Smooth muscle cell (in vitro differentiated cells): ENCODE measurements at regions not wholly inside any gene's neighbourhood (a gene's known extent, or its start where the extent isn't known, plus 50 kb on each side); places are given as distances from the start of the nearest gene placed in this dataset.

Source experiments
- DNase-seq: peaks from one replicate; lab custom pipeline; 2025; ENCODE audit not compliant: unreplicated experiment; lab: John Stamatoyannopoulos, UW
- H2AFZ ChIP-seq: fragments of 200-600 bp; sonication (generic); 2 replicates; pipeline ENCODE4 v1.6.0; 2016; ENCODE audit warnings: antibody characterized with exemption, low read depth, mild to moderate bottlenecking
- H3F3A ChIP-seq: fragments of 200-600 bp; sonication (generic); 2 replicates; pipeline ENCODE4 v1.6.0; 2017; ENCODE audit warnings: antibody characterized with exemption, low read depth
- H3K27ac ChIP-seq: fragments of 200-600 bp; sonication (generic); 2 replicates; pipeline ENCODE4 v1.5.1; 2016; ENCODE audit warnings: low read depth, mild to moderate bottlenecking
- H3K27me3 ChIP-seq: fragments of 200-600 bp; sonication (generic); 2 replicates; pipeline ENCODE4 v1.6.1; 2016; ENCODE audit warnings: low read depth, mild to moderate bottlenecking
- H3K36me3 ChIP-seq: fragments of 200-600 bp; sonication (generic); 2 replicates; pipeline ENCODE4 v1.5.1; 2016; ENCODE audit warnings: low read depth
- H3K4me1 ChIP-seq: fragments of 200-600 bp; sonication (generic); 2 replicates; pipeline ENCODE4 v1.5.1; 2016; ENCODE audit warnings: low read depth
- H3K4me2 ChIP-seq: fragments of 200-600 bp; sonication (generic); 2 replicates; pipeline ENCODE4 v1.6.0; 2016; ENCODE audit warnings: mild to moderate bottlenecking
- H3K4me3 ChIP-seq: fragments of 200-600 bp; sonication (generic); 2 replicates; pipeline ENCODE4 v1.5.1; 2016; ENCODE audit warnings: mild to moderate bottlenecking
- H3K79me2 ChIP-seq: fragments of 200-600 bp; sonication (generic); 2 replicates; pipeline ENCODE4 v1.6.0; 2016; ENCODE audit warnings: low read depth, mild to moderate bottlenecking
- H3K9ac ChIP-seq: fragments of 200-600 bp; sonication (generic); 2 replicates; pipeline ENCODE4 v1.6.0; 2016; ENCODE audit warnings: low read depth
- H3K9me3 ChIP-seq: fragments of 200-600 bp; sonication (generic); replicated peaks from 2 replicates; pipeline ENCODE4 v1.5.1; 2016; ENCODE audit warnings: low read depth
- H4K20me1 ChIP-seq: fragments of 200-600 bp; sonication (generic); 2 replicates; pipeline ENCODE4 v1.6.0; 2016; ENCODE audit warnings: low read depth
- WGBS: methylation state at CpG from one replicate; pipeline ENCODE4 v1.1.7; 2016; ENCODE audit warnings: low lambda C conversion rate; 5-methylcytosine and 5-hydroxymethylcytosine counted together
- TF ChIP-seq, protein P1 (sequence below): fragments of 200-600 bp; sonication (generic); IDR thresholded peaks from 2 replicates; pipeline ENCODE4 v1.5.1; 2017; ENCODE audit warnings: borderline replicate concordance, mild to moderate bottlenecking, antibody characterized with exemption; ENCODE audit not compliant: insufficient read depth, poor library complexity, severe bottlenecking

DNA sequence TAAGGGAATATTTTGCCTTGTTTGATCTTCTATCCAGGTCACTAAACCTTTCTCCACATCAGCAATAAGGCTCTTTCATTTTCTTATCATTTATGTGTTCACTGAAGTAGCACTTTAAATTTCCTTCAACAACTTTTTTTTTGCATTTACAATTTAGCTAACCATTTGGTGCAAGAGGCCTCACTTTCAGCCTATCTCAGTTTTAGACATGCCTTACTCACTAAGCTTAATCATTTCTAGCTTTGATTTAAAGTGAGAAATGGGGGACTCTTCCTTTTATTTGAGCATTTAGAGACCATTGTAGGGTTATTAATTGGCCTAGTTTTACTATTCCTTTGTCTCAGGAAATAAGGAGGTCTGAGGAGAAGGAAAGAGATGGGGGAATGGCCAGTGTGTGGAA is 250.5 kb downstream of the AUH start:
- Histone ChIP-seq H3K9ac (no peak overlapping the region), H3K9me3 (no peaks in the 10 kb centered on the region), H2AFZ (no peak overlapping the region), H3K27me3 (no peaks in the 10 kb centered on the region), H3K79me2 (no peaks in the 10 kb centered on the region), H4K20me1 (no peaks in the 10 kb centered on the region), H3K4me1 (no peaks in the 10 kb centered on the region), H3K4me3 (no peak overlapping the region), H3K36me3 (no peaks in the 10 kb centered on the region), H3F3A (no peaks in the 10 kb centered on the region), H3K27ac (no peak overlapping the region), H3K4me2 (no peak overlapping the region)
- TF ChIP-seq, protein P1, sequence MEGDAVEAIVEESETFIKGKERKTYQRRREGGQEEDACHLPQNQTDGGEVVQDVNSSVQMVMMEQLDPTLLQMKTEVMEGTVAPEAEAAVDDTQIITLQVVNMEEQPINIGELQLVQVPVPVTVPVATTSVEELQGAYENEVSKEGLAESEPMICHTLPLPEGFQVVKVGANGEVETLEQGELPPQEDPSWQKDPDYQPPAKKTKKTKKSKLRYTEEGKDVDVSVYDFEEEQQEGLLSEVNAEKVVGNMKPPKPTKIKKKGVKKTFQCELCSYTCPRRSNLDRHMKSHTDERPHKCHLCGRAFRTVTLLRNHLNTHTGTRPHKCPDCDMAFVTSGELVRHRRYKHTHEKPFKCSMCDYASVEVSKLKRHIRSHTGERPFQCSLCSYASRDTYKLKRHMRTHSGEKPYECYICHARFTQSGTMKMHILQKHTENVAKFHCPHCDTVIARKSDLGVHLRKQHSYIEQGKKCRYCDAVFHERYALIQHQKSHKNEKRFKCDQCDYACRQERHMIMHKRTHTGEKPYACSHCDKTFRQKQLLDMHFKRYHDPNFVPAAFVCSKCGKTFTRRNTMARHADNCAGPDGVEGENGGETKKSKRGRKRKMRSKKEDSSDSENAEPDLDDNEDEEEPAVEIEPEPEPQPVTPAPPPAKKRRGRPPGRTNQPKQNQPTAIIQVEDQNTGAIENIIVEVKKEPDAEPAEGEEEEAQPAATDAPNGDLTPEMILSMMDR: no peak
- DNase-seq: no peak

DNA sequence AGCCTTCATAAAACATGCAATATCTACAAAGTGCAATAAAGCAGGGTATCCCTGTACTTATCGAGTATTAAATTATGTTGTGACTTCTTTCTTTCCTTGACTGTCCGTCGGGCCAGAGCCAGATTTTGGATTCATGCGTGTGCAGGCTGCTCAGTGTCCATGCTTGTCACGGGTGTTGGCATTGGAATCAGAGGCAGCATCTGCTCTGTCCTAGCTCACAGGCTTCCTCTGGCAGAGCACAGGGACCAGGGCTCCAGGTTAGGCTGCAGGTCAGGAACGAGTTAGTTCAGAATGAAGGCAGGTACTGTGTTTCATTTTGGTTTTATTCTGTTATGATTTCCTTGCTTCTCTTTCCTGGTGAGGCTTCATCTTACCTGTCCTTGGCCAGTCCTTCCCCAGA is 249.8 kb downstream of the AUH start:
- no peak overlapping the region for H3K4me2 ChIP-seq
- DNase-seq: no peak
- H3K36me3 ChIP-seq: no peaks in the 10 kb centered on the region
- H3K4me3 ChIP-seq: no peak overlapping the region
- H4K20me1 ChIP-seq: no peaks in the 10 kb centered on the region
- H3K79me2 ChIP-seq: no peaks in the 10 kb centered on the region
- no peaks in the 10 kb centered on the region for H3K4me1 ChIP-seq
- TF ChIP-seq, protein P1: no peak
- no peaks in the 10 kb centered on the region for H3K27me3 ChIP-seq
- no peak overlapping the region for H2AFZ ChIP-seq
- no peak overlapping the region for H3K9ac ChIP-seq
- H3F3A ChIP-seq: no peaks in the 10 kb centered on the region
- 96% methylated on average over 6 of the region's 6 CpGs for WGBS
- H3K9me3 ChIP-seq: no peaks in the 10 kb centered on the region
- H3K27ac ChIP-seq: no peak overlapping the region

DNA sequence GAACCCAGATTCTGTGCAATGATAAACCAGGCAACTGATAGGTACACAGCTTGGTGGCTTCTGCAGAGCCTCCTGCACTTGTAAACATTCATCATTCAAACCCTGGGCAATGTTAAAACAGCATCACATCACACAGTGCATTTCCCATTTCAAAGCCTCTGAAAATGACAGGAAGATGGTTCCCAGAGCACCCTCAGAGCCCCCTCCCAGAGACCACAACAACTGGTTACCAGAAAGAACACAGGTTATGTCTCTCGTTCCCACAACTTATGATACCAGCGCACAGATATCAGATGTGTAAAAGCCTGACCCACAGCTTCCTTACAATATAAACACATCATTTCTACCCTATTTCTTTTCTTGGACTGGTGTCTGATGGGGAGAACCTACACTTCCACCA is 248.7 kb downstream of the AUH start:
- no peak overlapping the region for H3K27ac ChIP-seq
- peaks cover 1% of the 10 kb centered on the region for H3K4me1 ChIP-seq
- no peaks in the 10 kb centered on the region for H3K79me2 ChIP-seq
- H3K4me3 ChIP-seq: no peak overlapping the region
- no peaks in the 10 kb centered on the region for H3F3A ChIP-seq
- H3K4me2 ChIP-seq: no peak overlapping the region
- no peaks in the 10 kb centered on the region for H3K9me3 ChIP-seq
- no peaks in the 10 kb centered on the region for H3K36me3 ChIP-seq
- WGBS: 77% methylated on average over 2 of the region's 2 CpGs
- no peak overlapping the region for H2AFZ ChIP-seq
- TF ChIP-seq, protein P1: no peak
- no peak overlapping the region for H3K9ac ChIP-seq
- no peaks in the 10 kb centered on the region for H3K27me3 ChIP-seq
- no peaks in the 10 kb centered on the region for H4K20me1 ChIP-seq
- DNase-seq: no peak

DNA sequence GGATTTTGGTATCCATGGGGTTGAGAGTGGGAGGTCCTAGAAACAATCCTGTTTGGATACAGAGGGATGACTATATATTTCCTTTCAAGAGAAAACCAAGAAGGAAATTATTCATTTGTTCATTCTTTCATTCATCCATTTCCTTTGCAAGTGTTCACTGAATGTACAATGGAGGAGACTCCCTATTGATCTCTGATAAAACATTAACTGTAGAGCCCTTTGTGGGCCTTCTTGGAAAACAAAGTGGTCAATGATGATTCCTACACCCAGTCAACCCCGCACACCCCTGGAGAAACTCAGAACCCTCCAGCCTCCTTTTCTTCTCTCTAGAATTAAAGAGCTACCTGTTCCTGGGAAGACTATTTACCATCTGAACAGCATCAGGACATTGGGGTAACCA is 247.3 kb downstream of the AUH start:
- H3K4me3 ChIP-seq: no peak overlapping the region
- no peaks in the 10 kb centered on the region for H4K20me1 ChIP-seq
- H3K27ac ChIP-seq: no peak overlapping the region
- H3K9ac ChIP-seq: no peak overlapping the region
- H3K27me3 ChIP-seq: no peaks in the 10 kb centered on the region
- no peaks in the 10 kb centered on the region for H3K79me2 ChIP-seq
- WGBS: 88% methylated on average over 1 of the region's 1 CpG
- DNase-seq: no peak
- H2AFZ ChIP-seq: no peak overlapping the region
- H3K4me1 ChIP-seq: peaks cover 16% of the 10 kb centered on the region
- no peaks in the 10 kb centered on the region for H3K9me3 ChIP-seq
- no peaks in the 10 kb centered on the region for H3K36me3 ChIP-seq
- peaks cover 4% of the 10 kb centered on the region for H3F3A ChIP-seq
- TF ChIP-seq, protein P1: no peak
- H3K4me2 ChIP-seq: no peak overlapping the region
